Thyroid gland (tissue), 4 donors: ENCODE measurements at regions not wholly inside any gene's neighbourhood (a gene's known extent, or its start where the extent isn't known, plus 50 kb on each side); places are given as distances from the start of the nearest gene placed in this dataset.

Experiments used
- CTCF ChIP-seq, 6 experiments: fragments of 200-600 bp in 3 of 6; fragments of 450-650 bp in 3 of 6; sonication (generic) in 3 of 6; IDR thresholded peaks; one replicate each; pipeline ENCODE4 v1.5.1; 2016 to 2019; ENCODE audit warnings: antibody characterized with exemption in 6 of 6, mild to moderate bottlenecking in 2 of 6, inconsistent platforms in 1 of 6, moderate library complexity in 1 of 6
- POLR2A ChIP-seq, 2 donors: fragments of 450-650 bp; IDR thresholded peaks; one replicate each; pipeline ENCODE4 v1.6.1; 2017; ENCODE audit warnings: antibody characterized with exemption in 2 of 2, mild to moderate bottlenecking in 2 of 2, moderate library complexity in 1 of 2

GRCh38 chr11:113556036-113556435 lies 80.8 kb upstream of the DRD2 start:
- no peak for TF ChIP-seq CTCF (IDR thresholded peaks at IDR 0.05)
- TF ChIP-seq POLR2A (IDR thresholded peaks at IDR 0.05): no peak
